HG02970 (cell line): ENCODE measurements at regions not wholly inside any gene's neighbourhood (a gene's known extent, or its start where the extent isn't known, plus 50 kb on each side); places are given as distances from the start of the nearest gene placed in this dataset.

Experiments
- ATAC-seq: cut with Tn5 transposase; IDR thresholded peaks from one replicate; pipeline ENCODE4 v1.9.1; 2021; ENCODE audit warnings: mild to moderate bottlenecking, moderate library complexity, moderate number of reproducible peaks; ENCODE audit not compliant: unreplicated experiment, low FRiP score

- ATAC-seq: no peak
Measured at GRCh38 chr4:155616117-155616516, 50.5 kb upstream of the GUCY1A1 start.

GRCh38 chr4:155615081-155615887 is 51.4 kb upstream of the GUCY1A1 start:
- no peak for ATAC-seq

DNA sequence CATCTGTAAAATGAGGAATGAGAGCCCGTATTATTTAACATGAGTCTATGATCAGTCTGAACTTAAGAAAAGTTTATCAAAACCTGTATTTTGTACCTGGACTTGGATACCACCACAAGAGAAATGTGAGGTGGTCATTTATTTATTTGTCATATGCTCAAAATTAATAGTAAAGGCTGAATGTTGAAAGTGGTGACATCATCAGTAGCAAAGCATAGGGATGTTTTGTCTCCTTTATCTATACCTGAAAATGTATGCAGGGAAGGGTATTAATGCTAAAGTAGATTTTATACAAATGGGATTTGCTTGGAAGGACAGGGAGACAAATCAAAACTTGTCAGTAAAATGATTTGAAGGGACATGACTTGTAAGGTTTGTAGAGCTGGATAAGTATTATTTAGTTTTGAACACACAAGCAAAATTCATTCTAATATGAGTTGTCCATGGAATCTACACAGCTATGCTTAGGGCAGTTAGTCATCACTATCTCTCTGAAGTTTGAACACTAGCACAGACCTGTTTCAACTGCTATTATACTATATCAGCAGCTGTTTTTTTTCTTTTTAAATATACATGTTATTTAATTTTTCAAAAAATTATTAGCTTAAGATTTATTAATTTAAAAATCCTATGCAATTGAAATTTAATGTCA is 52.4 kb upstream of the GUCY1A1 start:
- no peak for ATAC-seq

- ATAC-seq: no peak
Measured at GRCh38 chr4:155612074-155612473, 54.6 kb upstream of the GUCY1A1 start.

- ATAC-seq: no peak
Measured at GRCh38 chr4:155611501-155611900, 55.1 kb upstream of the GUCY1A1 start.

DNA sequence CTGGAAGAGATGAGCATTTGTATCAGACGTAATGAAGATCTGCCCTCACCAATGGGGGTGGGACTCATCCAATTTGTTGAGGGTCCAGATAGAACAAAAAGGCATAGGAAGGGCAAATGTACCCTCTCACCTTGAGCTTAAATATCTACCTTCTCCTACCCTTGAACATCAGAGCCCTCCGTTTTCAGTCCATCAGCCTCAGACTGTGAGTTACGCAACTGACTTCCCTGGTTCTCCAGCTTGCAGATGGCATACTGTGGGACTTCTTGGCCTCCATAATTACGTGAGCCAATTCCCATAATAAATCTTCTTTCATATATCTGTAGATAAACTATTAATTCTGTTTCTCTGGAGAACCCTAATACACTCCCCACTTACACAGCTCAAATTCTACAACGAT is 56.5 kb upstream of the GUCY1A1 start:
- no peak for ATAC-seq

DNA sequence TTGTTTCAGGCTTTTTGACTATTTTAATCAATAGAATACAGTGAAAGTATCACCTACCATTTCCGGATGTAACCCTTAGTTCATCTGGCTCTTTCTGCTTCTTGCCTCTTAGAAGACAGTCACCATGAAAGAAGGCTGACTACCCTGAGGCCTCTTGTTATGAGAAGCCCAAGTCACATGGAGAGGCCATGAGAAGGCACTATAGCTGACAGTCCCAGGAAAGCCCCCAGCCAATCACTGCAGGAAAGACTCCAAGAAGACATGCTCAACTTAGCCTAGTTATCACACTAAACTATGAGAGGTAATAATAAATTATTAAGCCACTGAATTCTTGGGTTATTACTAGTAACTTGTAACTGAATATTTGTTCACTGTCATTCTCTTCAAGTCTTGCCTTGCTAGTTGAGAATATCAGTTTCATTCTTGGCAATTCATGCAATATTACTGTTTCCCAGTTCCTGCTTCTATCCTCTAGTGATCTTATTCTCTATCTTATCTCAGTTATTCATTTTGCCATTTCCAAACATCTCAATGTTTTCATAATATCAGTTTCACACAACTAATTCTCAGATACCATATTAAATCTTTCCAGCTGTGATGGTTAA is 57.1 kb upstream of the GUCY1A1 start:
- no peak for ATAC-seq

- ATAC-seq: no peak
Measured at GRCh38 chr4:155608225-155608885, 58.3 kb upstream of the GUCY1A1 start.

- ATAC-seq: no peak
Measured at GRCh38 chr4:155607481-155607880, 59.2 kb upstream of the GUCY1A1 start.

- no peak for ATAC-seq
Measured at GRCh38 chr4:155604718-155605626, 61.7 kb upstream of the GUCY1A1 start.

DNA sequence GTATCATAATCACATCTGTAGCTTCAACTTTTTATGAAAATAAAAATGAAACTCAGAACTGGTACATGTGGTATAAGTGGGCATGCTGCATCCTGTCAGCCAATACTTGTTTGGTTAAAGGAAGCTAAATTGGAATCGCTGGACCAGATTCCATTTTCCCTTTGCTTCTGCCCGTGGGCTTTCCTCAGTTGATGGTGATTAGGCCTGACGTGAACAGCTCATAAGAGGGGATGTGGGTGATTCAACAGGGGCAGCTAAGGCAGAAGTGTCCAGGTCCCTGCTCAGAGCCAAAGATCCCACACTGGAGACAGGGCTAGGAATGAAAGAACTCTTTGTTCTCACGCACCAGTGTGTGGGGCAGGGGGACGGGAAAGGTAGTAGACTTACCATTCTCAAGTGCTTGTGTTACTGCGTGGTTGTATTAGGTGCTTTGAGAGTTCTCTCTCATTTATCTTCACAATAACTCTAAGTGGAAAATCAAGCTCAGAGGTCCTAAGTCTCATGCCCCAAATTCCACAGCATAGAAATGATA is 63.2 kb upstream of the GUCY1A1 start:
- ATAC-seq: no peak

DNA sequence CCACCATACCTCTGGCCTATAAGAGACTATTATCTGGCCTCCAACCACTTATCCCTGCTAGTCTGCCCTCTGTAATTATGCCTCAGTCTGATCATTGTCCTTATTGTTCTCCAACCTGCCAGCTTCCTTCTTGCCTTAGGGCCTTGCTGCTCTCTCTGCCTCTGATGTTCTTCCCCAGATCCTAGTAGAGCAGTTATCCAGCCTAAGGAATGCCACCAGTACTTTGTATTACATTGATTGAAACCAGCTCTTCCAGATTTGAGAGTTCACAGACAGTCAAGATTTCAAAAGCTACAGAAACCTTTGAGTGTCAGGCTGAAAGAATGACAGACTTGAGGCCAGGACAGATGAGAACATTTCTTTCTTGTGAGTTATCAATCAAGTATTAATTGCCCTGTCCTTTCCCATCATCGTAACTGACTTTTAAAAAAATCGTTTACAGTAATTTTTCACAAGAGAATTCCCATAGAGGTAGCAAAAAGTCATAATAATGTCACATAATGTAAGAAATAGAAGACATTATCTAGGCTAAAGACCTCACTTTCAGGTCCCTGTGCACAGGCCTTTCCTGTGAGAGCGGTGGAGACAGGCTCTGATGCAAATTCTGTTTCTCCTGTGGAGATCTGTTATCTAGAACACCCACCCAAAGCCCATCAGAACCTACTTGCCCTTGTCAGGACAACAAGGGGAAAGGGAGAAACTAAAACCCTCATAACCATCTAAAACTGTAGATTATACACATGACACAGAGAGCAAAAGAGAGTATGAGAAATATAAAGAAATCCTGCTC is 64.1 kb upstream of the GUCY1A1 start:
- ATAC-seq: no peak

GRCh38 chr4:155600244-155600643 is 66.4 kb upstream of the GUCY1A1 start:
- ATAC-seq: no peak

- ATAC-seq: no peak
Measured at GRCh38 chr4:155599596-155599995, 67.1 kb upstream of the GUCY1A1 start.

DNA sequence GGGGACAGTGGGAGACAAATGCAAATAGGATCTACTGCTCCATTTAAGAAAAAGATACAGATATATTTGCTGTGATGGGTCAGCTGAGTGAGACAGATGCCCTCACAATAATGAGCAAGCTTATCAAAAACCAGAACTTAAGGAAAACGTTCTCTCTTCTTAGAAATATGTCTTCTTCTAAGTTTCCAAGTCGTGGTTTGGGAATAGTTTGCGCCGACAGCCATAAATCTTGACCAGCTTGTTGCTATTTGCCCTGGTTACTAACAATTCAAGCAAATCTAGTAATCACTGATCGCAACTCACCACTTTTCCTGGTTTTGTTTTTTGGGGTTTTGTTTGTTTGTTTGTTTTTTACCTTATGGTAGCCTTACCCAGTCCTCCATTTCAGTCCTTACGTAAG is 67.6 kb upstream of the GUCY1A1 start:
- no peak for ATAC-seq

GRCh38 chr4:155597933-155598451 is 68.7 kb upstream of the GUCY1A1 start:
- ATAC-seq: no peak

DNA sequence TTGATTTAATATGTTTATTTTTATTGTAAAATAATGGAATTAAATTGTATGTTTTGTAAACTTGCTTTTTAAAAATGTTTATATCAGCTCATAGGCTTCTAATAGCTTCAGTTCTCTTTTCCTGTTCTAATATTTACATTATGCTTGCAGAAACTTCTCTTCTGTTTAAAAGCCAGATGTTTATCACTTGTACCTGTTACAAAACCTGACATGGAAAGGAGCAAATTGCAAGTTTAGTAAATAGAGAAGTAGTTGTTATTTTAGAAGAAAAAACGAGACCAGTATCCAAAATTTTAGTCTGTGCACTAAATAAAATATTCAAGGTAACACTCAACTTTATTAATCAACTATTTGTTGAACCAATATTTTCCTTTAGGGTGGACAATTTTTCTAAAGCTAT is 69.4 kb upstream of the GUCY1A1 start:
- ATAC-seq: no peak

DNA sequence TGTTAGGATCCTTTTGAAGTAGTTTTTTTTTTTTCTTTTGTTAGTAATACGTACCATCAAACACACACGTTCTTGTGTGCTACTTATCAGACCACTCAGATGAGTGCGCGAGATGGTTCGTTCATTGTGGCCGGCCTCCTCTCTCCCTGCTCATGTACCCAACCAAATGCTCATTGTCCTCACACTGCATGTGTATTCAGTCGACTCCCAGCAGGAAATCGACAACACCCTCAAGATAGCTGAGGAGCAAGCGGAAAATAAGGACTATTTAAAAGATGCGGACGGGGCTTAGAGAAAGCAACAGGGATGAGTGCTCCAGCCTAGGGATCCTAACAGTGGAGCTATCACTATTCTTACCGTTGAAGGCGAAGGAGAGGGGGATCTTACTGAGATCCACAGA is 72.9 kb upstream of the GUCY1A1 start:
- no peak for ATAC-seq

DNA sequence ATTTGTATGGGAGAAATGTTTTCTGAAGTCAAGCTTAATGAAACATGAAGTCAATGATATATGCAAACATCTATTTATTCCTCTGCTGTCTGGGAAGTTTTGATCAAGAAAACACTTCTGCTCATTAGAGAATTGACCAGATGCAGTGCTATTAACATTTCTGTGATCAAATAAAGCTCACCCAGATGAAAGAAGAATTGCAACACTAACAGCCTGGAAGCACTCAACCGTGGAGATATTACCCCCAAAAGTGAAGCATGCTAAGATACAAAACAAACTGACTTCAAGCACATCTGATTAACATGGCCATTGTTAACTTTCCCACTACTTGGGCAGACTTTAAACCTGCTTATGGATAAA is 73.7 kb upstream of the GUCY1A1 start:
- no peak for ATAC-seq
